ENCODE measurements at regions not wholly inside any gene's neighbourhood (a gene's known extent, or its start where the extent isn't known, plus 50 kb on each side); places are given as distances from the start of the nearest gene placed in this dataset.

DNA sequence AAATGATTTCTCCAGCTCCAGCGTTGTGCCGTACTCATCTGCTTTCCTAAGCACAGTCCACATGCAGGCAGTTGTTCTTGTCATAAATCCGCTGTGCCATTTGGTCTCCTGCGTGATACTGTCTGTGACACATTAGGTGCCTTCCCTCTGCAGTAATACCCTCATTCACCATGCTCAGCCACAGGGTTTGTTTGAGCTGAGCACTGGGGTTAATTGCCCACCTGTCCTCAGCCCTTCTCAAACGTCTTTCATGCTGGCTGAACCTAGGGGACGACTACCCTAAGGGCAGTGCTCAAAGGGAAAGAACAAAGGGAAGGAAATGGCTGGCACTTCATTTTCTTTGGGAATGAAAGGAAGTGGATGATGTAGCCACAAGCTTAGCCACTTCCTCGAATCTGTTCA lies 64.2 kb upstream of the MYLIP start:
- TF ChIP-seq, protein P1, sequence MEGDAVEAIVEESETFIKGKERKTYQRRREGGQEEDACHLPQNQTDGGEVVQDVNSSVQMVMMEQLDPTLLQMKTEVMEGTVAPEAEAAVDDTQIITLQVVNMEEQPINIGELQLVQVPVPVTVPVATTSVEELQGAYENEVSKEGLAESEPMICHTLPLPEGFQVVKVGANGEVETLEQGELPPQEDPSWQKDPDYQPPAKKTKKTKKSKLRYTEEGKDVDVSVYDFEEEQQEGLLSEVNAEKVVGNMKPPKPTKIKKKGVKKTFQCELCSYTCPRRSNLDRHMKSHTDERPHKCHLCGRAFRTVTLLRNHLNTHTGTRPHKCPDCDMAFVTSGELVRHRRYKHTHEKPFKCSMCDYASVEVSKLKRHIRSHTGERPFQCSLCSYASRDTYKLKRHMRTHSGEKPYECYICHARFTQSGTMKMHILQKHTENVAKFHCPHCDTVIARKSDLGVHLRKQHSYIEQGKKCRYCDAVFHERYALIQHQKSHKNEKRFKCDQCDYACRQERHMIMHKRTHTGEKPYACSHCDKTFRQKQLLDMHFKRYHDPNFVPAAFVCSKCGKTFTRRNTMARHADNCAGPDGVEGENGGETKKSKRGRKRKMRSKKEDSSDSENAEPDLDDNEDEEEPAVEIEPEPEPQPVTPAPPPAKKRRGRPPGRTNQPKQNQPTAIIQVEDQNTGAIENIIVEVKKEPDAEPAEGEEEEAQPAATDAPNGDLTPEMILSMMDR (IDR thresholded peaks at IDR 0.05) = no peak
- TF ChIP-seq POLR2AphosphoS5 (IDR thresholded peaks at IDR 0.05) = no peak

Measured in stomach (tissue), 4 donors.